NCI-H748 (cell line): ENCODE measurements at regions not wholly inside any gene's neighbourhood (a gene's known extent, or its start where the extent isn't known, plus 50 kb on each side); places are given as distances from the start of the nearest gene placed in this dataset.
A peak's percentile ranks its signal among the peaks of the same experiment; 100 is the strongest.
"Not testable (repeated sequence)": the region's sequence is repeated elsewhere in the genome, so short reads cannot be mapped to it uniquely, and the experiment has no call there.

Experiments used
- DNase-seq: peaks from one replicate; lab custom pipeline; 2025; ENCODE audit not compliant: unreplicated experiment; lab: John Stamatoyannopoulos, UW

DNA sequence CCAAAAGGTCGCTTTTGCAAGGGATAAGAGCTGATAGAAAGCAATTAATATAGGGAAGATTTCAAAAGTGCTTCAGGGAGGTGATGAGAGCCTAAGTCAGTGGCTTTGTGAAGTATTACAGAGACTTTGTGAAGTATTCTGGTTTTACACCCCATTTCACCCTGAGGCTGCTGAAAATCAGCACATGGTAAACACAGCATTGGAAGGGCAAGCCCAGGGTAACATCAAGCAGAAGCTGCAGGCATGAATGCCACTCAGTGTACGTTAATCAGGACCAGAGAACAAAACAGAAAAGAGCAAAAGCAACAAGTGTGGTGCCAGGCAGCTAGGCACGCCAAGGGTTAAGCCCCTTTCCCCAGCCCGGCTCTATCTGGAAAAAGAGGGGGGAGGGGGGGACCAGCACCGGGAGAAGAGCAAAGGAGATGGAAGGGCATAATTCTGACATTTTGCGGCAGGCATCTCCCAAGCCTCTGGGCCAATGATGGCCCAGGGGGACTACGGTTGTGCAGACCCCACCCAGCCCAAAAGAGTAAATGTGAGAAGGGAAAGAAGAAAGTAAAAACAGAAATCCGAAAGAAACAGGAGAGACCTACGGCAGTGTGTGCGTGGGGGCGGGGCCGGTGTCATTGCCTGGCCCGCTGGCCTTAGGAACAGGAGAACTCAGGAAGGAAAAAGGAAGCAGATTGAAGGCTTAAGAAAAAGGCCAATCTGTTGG, 58.9 kb downstream of the DHRS2 start:
- DNase-seq = no peak

DNA sequence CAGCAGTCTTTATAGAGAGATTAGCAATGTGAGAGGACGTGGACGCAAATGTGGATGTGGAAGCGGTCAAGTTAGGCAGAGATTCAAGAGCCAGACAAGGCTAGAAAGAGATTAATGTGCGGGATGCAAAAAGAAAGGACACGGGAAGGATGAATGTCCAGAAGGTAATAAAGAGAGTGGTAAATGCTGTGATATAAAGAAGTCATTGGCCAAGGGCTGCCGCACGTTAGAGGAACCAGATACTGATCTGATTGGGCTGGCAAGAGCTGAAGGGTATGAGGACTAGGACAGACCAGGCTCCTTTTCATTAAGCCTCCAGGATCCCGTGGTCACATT, 59.5 kb downstream of the DHRS2 start:
- DNase-seq = no peak

DNA sequence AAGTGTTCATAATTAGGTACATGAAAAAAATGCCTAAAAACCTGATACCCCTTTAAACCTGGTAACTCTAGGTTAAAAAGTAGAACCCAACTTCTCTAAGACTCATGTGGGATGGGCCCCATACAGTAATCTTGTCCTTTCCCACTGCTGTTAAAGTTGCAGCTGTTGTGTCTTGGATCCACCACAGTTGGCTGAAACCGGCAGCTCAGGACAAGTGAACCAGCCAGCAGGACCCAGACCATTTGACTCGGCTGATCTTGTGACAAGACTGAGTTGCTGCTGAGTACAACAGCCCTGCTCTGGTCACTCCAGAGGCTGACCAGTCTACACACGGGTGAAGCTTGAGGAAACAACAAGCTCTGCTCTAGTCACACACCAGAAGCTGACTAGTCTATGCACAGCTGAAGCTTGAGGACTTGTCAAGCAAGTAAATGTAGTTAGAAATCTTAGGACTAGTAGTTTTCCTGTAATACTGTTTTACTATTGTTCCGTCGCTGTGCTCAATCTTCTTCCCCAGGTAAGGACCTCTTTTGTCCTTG, 60.6 kb downstream of the DHRS2 start:
- DNase-seq = no peak

DNA sequence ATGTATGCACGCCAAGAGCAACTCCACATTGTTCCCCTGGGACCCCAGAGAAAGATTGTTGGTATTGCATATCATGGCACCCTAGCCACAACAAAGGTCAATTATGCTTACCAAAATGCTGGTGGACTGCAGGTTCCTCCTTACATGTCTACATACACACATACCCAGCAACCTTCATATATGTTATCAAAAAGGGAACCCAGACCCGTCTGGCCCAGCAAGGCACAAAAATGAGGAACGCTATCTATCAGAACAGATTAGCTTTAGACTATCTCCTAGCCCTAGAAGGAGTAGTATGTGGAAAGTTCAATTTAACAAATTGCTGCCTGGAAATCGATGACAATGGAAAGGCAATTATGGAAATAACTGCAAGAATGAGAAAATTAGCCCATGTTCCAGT, 61.5 kb downstream of the DHRS2 start:
- no peak for DNase-seq

DNA sequence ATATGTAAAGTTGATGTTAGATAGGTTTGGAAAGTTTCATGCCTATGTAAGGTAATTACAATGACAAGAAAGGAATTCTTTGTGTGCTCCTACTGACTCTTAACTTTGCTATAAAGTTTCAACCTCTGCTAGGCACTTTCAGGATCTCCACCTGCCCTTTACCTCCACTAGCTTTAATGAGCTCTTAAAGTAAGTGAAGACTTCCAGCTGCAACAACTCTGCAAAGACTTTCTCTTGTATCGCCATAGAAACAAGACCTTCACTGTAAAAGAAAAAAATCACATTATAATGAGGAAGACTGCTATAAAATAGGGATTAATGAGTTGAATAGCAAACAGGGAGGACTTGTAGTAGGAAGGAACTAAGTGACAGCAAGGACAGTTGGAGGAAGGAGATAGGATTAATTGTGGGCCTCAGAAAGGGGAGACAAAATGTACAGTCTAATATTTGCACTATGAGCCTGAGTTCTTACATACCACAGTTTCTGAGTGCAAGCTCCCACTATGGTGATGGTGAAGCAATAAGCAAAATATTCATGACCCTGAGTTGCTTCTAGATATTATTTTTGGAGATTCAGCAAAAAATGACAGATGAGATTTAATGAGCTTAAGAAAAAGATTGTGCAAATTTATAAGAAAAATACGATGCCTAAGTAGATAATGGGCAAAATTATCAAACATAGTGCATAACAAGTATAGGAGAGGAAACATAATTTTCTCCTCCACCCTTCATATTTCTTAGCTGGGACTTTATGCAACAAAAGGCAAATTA, 66.7 kb downstream of the DHRS2 start:
- DNase-seq = no peak

DNA sequence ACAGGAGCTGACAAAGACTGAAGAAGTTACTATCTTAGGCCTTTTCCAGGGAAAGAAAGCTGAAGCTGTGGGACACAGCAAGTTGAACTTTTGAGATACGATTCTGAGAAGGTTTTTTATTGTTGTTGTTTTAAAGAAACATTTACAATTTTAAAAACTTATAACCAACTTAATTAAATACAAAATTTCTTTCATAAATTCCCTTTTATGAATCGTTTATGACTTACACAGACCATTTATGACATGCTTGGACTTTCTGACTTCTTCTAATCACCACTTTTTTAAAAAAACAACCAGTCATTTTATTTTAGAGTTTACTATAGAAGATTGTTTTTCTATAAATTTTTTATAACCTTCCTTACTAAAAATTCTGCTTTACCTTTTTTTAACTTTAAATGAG, 68.7 kb downstream of the DHRS2 start:
- DNase-seq = peak; percentile 18

DNA sequence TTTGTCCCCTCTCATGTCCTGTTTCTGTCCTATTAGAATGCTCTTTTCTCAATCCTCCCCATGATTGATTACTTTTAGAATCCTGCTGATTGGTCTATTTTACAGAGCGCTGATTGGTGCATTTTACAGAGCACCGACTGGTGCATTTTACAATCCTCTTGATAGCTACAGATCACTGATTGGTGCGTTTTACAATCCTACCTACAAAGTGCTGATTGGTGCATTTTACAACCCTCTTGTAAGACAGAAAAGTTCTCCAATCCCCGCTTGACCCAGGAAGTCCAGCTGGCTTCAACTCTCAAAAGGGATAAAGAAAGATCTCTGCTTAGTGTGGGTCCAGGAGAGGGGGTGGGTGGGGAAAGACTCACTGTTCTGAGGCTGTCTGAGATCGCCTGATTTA, 71.3 kb downstream of the DHRS2 start:
- DNase-seq = no peak

DNA sequence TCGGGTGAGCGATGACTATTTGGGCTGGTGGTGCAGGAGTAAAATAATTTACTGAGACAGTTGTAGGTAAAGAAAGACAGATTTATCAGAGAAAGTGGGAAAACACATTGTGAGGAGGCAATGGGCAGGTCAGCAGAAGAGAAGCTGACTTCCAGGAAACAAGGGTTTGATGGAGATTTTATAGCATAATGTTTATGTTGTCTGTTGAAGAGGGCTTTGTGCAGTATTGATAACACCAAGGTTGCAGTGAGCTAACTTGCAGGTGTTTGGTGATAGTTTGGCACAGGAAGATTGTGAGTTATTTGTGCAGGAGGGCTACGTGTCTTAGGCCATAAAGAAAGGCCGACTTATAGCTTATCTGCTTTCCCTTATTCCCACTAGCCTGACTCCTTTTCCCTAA, 72.2 kb downstream of the DHRS2 start:
- no peak for DNase-seq

DNA sequence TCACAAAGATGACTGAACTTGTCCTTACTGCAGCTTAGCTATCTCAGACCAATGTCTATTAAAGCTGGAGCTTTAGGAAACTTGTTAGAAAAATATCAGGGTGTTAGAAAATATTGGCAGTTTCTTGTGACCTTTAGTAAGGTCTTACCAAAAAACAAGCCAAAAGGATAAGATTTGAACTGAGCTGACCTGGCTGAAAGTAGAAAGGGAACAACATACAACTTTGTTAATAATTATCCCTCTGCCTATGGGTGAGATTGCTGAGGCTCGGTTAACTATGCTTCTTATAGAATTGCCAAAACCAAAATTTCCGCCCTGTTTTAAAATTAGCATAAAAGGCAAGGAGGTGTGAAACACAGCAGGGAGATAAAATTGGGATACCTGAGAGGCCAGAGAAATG, 73.8 kb downstream of the DHRS2 start:
- DNase-seq = no peak

DNA sequence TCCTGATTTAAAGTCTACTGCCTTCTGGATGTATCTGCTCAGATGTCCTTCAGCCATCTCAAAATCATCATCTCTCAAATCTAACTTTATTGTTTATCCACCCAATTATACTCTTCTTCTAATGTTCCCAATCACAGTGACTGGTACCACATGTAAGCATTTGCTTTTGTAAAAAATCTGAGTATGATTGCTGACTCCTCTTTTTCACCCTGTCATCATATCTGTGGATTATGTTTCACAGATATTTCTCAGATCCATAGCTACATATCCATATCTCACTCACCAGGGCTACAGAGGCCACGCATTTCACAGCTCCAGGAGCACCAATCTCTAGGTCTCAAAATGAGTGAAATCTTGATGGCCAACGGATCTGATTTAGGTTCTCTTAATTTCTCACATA, 76.1 kb downstream of the DHRS2 start:
- DNase-seq = no peak

DNA sequence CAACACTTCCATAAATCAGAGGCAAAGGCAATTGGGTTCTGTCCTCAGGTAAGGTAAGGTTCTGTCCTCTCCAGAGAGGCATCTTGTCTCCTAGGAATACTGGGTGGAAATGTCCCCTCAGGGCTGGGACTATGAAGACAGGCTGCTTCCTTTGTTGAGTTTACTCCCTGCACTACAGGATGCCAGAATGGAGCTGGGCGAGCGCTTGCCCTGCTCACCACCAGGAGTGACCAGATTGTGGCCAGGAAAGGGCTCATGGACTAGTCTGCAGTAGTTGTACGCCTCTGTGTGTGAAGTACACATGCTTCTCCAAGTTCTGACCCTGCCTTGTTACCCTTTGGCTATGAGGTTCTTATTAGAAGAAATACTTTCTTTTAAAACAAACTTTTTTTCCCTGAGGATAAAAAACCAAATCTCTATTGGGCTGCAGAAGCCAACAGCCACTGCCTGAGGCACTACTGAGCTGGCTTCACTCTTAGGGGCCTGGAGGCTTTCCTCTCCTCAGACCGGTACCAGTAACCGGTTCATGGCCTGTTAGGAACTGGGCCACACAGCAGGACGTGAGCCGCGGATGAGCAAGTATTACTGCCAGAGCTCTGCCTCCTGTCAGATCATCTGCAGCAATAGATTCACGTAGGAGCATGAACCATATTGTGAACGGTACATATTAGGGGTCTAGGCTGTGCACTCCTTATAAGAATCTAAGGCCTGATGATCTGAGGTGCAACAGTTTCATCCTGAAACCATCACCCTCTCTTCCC, 83.2 kb downstream of the DHRS2 start:
- no peak for DNase-seq

DNA sequence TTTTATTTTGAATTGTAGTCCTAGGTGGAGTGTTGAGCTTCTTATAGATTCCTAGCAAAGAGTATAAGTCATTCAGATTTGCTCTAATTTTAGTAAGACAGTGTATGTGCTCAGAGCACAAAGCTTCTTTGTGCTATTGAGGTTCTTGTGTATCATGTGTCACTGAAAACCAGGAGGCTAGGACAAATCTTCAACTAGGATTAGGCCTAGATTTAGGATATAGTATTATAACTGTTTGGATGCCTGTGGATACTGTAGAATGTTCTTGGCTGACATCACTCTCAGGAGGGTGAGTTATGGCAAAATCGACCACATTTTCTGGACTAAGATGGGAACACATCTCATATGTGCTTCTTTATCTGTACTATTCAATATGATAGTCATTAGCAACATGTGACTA, 86.5 kb downstream of the DHRS2 start:
- no peak for DNase-seq

DNA sequence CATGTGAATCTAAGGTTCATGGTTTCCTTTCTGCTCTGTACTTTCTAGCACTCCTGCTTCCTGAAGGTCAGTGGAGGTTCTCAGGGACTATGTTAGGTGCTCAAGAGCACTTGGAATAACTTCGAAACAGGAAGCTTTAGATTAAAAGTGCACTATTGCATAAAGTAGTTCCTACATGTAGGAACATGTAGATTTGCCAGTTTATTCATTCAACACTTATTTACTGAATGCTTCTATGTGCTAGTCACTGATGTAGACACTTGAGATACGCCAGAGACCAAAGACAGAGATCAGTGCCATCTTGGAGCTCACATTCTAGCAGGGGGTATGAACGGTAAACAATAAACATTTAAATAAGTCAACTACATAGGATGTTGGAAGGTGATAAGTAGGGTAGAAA, 87.7 kb downstream of the DHRS2 start:
- no peak for DNase-seq

DNA sequence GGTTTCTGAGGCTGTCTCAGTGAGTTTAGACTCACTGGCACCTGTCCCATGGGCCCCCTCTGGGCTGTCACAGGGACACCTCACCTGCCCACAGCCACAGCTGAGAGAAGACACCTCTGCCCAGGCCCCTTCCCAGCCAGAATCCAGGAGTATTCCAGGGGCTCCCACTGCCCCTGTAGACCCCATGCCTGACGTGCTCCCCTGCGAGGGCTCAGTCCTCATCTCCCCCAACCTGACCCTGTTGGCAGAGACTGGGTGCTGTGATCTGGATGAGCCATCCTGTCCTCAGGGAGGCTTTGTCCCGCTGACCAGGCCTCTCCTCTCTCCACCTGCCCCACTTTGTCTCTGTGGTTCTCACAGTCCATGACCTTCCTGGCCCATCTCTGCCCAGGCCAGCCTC, 89.4 kb downstream of the DHRS2 start:
- no peak for DNase-seq

DNA sequence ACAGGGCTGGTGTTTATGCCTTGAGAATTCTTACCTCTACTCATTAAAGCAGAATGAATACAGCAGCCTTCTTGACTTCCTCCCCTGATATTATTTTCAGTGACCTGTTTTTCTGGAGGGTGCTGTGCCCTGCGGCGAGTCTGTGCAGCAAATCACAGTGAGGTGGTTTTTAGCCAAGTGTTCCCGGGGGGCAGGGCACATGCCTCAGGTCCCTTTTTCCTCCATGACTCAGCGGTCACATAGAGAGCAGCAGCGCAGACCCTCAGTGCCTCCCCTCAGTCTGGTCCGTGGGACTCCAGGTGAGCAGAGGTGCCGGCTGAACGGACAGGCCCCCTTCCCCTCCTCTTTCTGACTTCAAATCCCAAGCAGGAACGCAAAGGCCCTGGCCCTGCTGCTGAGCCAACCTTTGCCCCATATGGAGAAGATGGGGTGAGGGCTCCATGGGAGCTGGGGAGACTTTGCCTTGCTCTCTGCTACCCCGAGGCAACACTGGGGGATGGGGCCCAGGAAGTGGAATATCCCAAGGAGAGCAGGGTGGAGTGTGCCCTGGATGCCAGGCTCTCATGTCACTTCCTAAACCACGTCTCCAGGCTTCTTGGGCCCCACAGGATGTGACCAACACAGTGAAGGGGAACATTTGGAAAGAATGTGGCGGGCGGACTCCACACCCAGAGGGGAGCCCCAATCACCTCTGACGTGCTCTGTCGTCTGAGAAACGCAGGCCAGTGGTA, 90.0 kb downstream of the DHRS2 start:
- DNase-seq = no peak

DNA sequence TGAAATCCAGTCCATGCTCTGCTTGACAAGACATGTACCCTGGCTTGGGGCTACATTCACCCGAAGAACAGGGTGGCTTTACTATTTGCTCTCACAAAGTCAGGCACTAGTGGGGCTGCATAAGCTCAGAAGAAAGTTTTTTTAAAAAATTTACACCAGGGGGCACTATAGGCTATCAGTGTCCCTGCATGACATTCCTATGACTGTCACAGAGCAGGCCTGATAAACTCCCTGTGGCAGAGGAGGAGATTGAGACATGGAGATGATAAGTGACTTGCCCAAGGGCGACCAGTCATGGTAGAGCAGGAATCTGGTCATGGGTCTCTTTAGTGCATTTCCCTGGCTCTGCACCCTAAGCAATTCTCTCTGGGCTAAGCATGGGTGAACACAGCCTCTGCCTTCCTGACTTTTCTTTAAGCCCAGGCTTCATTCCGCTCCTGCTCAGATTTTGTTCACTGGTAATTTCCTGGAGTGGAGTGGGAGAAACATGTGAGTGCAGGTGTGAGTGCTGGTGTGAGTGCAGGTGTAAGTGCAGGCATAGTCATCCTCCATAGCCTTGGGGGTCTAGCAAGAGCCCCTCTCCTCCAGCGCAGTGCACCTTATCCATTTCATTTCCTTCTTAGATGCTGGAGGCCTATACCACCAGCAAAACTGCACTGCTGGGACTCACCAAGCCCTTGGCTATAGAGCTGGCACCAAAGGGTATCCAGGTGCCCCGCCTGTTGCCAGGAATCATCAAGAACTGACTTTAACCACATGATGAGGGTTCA, 91.6 kb downstream of the DHRS2 start:
- peak; percentile 28 for DNase-seq

DNA sequence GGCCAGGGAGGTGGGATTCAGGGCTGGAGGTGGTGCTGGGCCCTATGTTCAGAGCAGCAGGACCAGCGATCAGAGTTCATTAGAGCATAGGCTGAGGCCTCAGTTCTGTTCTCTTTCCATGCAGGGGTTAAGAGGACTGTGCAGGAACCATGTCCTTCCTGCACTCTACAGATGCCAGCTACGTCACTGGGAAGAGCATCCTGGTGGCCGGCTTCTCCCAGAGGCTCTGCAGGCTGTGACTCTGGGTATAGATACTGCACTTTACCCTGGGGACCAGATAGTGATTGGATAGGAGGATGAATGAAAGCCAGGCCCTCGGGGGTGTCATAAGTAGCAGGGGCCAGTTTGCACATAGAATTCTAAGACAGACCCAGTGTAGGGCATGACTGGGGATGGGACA, 92.6 kb downstream of the DHRS2 start:
- DNase-seq = no peak

DNA sequence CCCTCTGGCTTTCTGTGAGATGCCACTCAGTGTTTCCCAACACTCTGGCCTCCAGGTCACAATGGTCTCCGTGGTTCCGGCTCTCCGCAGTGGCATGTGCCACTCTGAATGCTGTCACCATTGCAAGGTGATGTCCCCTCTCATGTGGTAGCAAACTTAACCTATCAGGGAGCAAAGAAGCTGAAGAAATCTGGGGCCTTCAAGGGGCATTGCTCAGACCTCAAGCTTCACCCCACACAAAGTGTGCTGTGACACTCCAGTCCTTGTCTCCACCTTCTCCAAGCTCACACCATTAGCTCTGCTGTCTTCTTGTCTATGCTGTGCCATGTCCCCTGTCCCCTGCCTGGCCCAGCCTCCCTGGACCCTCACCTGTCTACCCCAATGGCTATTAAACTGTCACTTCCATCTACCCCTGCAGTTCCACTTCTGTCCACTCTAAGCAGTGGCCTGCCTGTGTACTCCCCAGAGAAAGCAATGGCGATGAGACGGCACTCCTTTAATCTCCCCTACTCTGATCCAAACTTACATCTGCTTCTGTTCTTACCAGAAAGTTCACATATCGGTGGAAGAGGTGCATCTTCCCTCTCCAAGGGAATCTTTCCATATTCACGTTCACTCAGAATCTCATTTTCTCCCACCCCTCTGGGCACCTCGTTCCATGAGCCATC, 93.7 kb downstream of the DHRS2 start:
- DNase-seq = no peak

DNA sequence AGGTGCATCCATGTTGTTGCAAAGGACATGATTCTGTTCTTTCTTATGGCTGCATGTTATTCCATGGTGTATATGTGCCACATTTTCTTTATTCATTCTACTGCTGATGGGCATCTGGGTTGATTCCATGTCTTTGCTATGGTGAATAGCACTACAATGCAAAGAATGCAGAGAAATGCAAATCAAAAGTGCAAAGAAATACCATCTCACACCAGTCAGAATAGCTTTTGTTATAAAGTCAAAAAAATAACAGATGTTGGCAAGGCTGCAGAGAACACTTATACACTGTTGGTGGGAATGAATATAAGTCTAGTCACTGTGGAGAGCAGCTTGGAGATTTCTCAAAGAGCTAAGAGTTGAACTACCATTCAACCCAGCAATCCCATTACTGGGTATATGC, 99.2 kb downstream of the DHRS2 start:
- no peak for DNase-seq

DNA sequence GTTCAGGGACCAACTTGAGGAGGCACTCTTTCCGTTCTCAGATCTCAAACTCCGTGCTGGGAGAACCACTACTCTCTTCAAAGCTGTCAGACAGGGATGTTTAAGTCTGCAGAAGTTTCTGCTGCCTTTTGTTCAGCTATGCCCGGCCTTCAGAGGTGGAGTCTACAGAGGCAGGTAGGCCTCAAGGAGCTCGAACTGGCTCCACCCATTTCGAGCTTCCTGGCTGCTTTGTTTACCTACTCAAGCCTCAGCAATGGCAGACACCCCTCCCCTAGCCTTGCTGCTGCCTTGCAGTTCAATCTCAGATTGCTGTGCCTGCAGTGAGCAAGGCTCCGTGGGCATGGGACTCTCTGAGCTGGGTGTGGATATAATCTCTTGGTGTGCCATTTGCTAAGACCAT, 108.2 kb downstream of the DHRS2 start:
- not testable (repeated sequence) for DNase-seq
